ENCODE measurements at regions not wholly inside any gene's neighbourhood (a gene's known extent, or its start where the extent isn't known, plus 50 kb on each side); places are given as distances from the start of the nearest gene placed in this dataset.

DNA sequence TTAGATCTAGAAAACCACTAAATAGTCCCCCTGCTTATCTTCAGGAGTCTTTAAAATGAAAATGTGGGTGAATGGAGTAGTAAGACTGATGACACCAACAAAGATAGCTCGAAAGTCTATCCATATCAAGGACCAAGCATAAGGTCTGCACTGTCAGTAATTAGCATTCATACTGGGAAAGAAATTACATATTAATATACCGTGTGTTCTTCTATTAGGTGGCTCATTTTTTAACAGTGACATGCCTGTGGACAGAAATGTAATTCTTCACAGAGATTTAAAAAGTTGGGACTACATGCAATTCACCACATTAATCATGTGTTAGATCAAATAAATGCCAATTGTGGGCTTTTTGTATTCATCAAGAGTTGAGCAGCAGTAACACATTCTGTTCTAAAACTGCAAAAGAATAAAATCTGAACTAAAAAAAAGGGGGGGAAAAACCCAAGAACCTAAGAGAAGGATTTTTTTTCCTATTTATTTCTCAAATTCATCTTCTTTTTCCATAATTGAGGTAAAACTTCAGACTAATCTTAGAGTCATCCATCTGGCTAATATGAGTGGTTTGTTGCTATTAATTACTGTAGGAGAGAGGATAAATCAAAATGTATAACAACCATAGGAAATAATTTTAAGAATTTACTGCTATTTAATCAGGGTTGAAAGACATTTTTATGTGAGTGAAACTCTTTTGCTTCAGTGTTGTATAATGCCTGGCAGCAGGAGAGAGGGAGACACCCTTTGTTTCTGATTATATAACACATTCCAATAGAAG is 386.7 kb upstream of the IGFBP7 start:
- DNase-seq (ENCODE audit: low read depth): no peak
- TF ChIP-seq, protein P1, sequence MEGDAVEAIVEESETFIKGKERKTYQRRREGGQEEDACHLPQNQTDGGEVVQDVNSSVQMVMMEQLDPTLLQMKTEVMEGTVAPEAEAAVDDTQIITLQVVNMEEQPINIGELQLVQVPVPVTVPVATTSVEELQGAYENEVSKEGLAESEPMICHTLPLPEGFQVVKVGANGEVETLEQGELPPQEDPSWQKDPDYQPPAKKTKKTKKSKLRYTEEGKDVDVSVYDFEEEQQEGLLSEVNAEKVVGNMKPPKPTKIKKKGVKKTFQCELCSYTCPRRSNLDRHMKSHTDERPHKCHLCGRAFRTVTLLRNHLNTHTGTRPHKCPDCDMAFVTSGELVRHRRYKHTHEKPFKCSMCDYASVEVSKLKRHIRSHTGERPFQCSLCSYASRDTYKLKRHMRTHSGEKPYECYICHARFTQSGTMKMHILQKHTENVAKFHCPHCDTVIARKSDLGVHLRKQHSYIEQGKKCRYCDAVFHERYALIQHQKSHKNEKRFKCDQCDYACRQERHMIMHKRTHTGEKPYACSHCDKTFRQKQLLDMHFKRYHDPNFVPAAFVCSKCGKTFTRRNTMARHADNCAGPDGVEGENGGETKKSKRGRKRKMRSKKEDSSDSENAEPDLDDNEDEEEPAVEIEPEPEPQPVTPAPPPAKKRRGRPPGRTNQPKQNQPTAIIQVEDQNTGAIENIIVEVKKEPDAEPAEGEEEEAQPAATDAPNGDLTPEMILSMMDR (IDR thresholded peaks at IDR 0.05; ENCODE audit: insufficient read depth, low read depth, low read length, missing control alignments): no peak
- H3K4me3 ChIP-seq (ENCODE audit: low read length): no peak overlapping the region

DNA sequence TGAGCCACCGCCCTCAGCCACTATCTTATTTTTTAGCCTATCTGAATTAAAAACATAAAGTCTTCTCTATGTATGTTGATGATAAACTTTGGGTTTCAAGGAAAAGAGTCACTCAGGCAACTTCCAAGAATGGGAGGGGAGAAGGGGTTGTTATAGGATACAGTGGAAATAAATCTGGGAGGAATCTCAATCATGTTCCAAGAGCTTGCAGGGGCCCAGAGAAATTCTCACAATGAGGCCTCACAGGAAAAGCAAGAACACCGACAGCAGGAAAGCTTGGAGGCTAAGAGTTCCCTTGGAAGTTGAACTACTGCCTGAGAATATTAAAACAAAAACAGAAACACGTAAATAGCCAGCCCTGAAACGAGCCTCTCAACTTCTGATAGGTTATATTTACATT is 384.6 kb upstream of the IGFBP7 start:
- DNase-seq (ENCODE audit: low read depth): no peak
- TF ChIP-seq, protein P1 (IDR thresholded peaks at IDR 0.05; ENCODE audit: insufficient read depth, low read depth, low read length, missing control alignments): no peak
- H3K4me3 ChIP-seq (ENCODE audit: low read length): no peak overlapping the region

- no peak overlapping the region for H3K4me3 ChIP-seq (ENCODE audit: low read length)
- DNase-seq (ENCODE audit: low read depth): no peak
- TF ChIP-seq, protein P1 (IDR thresholded peaks at IDR 0.05; ENCODE audit: insufficient read depth, low read depth, low read length, missing control alignments): no peak
Measured at GRCh38 chr4:57492251-57492878, 382.2 kb upstream of the IGFBP7 start.

DNA sequence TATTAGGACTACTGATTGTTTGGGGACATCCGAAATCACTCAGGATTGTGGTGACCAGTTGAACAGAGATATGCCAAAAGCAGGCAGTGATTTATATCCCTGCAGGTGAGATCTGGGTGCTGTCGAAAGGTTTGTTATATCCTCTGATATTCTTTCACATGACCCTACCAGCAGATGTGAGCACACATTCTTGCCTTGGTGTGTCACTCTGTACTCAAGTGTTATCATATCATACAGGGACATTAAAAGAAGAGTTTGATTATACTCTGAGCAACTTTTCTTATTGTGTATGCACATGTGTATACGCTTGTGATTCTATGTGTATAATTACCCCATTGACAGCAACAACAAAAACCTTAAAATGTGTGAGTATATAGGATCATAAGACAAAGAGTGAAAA is 381.2 kb upstream of the IGFBP7 start:
- H3K4me3 ChIP-seq (ENCODE audit: low read length): no peak overlapping the region
- no peak for DNase-seq (ENCODE audit: low read depth)
- TF ChIP-seq, protein P1 (IDR thresholded peaks at IDR 0.05; ENCODE audit: insufficient read depth, low read depth, low read length, missing control alignments): no peak

DNA sequence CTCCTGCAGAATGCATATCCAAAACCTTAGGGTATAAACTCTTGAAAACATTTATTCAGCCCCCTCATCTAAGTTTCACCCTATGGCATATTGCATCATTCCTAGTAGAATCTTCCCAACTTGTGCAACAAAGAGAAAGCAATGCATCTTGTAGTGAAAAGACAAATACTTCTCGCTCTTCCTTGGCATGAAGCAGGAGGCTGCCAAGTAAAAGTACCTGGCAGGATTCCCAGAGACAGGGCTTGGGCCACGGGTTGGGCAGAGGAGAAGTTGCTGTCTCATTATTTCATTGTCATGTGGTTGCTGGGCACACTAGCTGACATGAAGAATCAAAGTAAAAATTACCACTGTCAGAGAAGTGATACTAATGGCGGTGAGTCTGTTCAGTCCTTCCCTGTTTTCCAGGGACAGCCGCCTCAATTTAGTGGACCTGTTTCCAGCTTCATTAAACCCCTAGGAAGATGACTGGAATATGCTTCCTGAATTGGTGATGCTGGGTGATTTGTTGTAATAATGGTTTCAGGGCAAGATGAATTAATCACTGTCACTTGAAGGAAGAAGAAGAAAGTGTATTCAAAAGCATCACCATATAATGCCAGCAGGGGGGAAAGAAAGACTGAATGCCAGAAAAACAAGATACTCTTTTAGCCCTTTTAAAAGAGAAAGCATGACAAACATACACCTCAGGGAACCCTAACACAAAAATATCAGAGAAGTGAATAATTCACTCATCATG is 380.5 kb upstream of the IGFBP7 start:
- H3K4me3 ChIP-seq (ENCODE audit: low read length): no peak overlapping the region
- TF ChIP-seq, protein P1 (IDR thresholded peaks at IDR 0.05; ENCODE audit: insufficient read depth, low read depth, low read length, missing control alignments): no peak
- DNase-seq (ENCODE audit: low read depth): peak; percentile 56

DNA sequence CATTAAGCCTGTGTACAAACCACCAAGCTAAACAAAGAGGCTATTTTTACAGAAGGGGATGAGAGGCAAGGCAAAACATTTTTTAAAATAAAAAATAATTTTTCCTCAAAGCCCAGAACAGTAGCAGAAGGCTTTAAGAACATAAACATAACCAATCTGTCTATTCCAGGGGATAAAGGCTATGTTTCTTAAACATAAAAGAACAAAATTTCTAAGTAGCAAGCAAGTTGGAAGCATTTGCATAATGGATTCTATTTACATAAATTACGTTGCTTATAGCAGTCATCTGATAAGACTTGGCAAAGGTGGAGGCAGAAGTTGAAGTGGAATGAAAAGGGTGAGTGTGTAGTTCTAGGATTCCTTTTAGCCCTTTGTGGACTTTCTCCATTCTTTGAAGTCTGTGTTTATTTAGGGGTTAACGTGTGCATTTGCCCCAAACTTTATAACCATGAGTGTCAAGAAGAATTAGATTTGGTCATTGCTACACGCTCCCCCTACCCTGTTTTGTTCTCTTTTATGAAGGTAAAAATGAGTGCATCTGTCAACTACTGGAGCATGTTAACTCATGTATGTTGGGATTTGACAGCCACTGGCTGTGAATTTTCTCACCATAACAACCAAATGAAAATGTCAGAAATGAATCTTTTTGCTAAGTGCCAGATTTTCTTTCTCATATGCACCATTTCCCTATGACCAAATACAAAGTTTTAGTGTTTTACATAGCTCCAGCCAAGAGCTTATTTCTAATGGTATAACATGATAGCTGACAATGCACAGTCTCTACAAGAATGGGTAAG is 378.4 kb upstream of the IGFBP7 start:
- TF ChIP-seq, protein P1 (IDR thresholded peaks at IDR 0.05; ENCODE audit: insufficient read depth, low read depth, low read length, missing control alignments): no peak
- DNase-seq (ENCODE audit: low read depth): no peak
- H3K4me3 ChIP-seq (ENCODE audit: low read length): no peak overlapping the region
